ENCODE measurements at regions not wholly inside any gene's neighbourhood (a gene's known extent, or its start where the extent isn't known, plus 50 kb on each side); places are given as distances from the start of the nearest gene placed in this dataset.
A peak's percentile ranks its signal among the peaks of the same experiment; 100 is the strongest.

- no peak for DNase-seq
Measured at GRCh38 chr13:68261105-68261504, 1031.0 kb upstream of the PCDH9 start.

GRCh38 chr13:68257111-68257842, 1027.1 kb upstream of the PCDH9 start:
- no peak for DNase-seq

GRCh38 chr13:68254151-68254550, 1024.0 kb upstream of the PCDH9 start:
- DNase-seq, result no peak

- DNase-seq, result no peak
Measured at GRCh38 chr13:68234274-68234673, 1004.1 kb upstream of the PCDH9 start.

GRCh38 chr13:68232351-68233130, 1002.4 kb upstream of the PCDH9 start:
- DNase-seq, result no peak

GRCh38 chr13:68214691-68215415, 984.7 kb upstream of the PCDH9 start:
- no peak for DNase-seq

- no peak for DNase-seq
Measured at GRCh38 chr13:68199271-68199670, 969.1 kb upstream of the PCDH9 start.

GRCh38 chr13:68190818-68191217, 960.7 kb upstream of the PCDH9 start:
- DNase-seq, result no peak

- no peak for DNase-seq
Measured at GRCh38 chr13:68185444-68186141, 955.5 kb upstream of the PCDH9 start.

GRCh38 chr13:68176475-68176874, 946.3 kb upstream of the PCDH9 start:
- no peak for DNase-seq

GRCh38 chr13:68174893-68175292, 944.8 kb upstream of the PCDH9 start:
- no peak for DNase-seq

- no peak for DNase-seq
Measured at GRCh38 chr13:68173111-68173510, 943.0 kb upstream of the PCDH9 start.

GRCh38 chr13:68170961-68171360, 940.8 kb upstream of the PCDH9 start:
- DNase-seq, result peak; percentile 11

GRCh38 chr13:68168448-68168847, 938.3 kb upstream of the PCDH9 start:
- no peak for DNase-seq

GRCh38 chr13:68160466-68160865, 930.3 kb upstream of the PCDH9 start:
- DNase-seq, result no peak

- DNase-seq, result no peak
Measured at GRCh38 chr13:68152414-68152813, 922.3 kb upstream of the PCDH9 start.

- no peak for DNase-seq
Measured at GRCh38 chr13:68145852-68146251, 915.7 kb upstream of the PCDH9 start.

- peak; percentile 2 for DNase-seq
Measured at GRCh38 chr13:68128297-68128915, 898.3 kb upstream of the PCDH9 start.

GRCh38 chr13:68125087-68125480, 894.9 kb upstream of the PCDH9 start:
- no peak for DNase-seq

GRCh38 chr13:68124437-68125086, 894.4 kb upstream of the PCDH9 start:
- no peak for DNase-seq

- DNase-seq, result no peak
Measured at GRCh38 chr13:68110178-68110768, 880.1 kb upstream of the PCDH9 start.

GRCh38 chr13:68107667-68108066, 877.5 kb upstream of the PCDH9 start:
- peak; percentile 4 for DNase-seq
